ENCODE measurements at regions not wholly inside any gene's neighbourhood (a gene's known extent, or its start where the extent isn't known, plus 50 kb on each side); places are given as distances from the start of the nearest gene placed in this dataset.
"Not testable (repeated sequence)": the region's sequence is repeated elsewhere in the genome, so short reads cannot be mapped to it uniquely, and the experiment has no call there.

DNA sequence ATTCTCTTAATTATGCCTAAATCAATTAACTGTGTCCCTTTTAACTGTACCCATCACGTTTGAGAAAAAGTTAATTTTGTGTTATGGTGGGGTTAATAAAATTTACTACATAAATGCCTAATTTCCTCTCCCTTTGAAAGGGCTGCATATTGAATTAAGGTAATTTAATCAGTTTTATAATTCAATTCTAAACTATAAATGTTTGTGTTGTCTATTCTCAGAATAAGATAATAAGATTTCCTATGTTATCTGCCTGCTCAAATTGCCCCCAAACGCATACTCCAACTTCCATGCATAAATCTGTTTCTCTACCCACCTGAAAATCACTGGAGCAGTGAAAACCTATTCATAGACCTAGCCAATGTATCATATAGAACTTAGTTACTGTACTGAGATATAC lies 1716.1 kb downstream of the SI start:
- TF ChIP-seq, protein P1, sequence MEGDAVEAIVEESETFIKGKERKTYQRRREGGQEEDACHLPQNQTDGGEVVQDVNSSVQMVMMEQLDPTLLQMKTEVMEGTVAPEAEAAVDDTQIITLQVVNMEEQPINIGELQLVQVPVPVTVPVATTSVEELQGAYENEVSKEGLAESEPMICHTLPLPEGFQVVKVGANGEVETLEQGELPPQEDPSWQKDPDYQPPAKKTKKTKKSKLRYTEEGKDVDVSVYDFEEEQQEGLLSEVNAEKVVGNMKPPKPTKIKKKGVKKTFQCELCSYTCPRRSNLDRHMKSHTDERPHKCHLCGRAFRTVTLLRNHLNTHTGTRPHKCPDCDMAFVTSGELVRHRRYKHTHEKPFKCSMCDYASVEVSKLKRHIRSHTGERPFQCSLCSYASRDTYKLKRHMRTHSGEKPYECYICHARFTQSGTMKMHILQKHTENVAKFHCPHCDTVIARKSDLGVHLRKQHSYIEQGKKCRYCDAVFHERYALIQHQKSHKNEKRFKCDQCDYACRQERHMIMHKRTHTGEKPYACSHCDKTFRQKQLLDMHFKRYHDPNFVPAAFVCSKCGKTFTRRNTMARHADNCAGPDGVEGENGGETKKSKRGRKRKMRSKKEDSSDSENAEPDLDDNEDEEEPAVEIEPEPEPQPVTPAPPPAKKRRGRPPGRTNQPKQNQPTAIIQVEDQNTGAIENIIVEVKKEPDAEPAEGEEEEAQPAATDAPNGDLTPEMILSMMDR (IDR thresholded peaks at IDR 0.05; ENCODE audit: low read depth, low read length) = no peak
- no peak for DNase-seq (ENCODE audit: extremely low read depth, low read depth)

DNA sequence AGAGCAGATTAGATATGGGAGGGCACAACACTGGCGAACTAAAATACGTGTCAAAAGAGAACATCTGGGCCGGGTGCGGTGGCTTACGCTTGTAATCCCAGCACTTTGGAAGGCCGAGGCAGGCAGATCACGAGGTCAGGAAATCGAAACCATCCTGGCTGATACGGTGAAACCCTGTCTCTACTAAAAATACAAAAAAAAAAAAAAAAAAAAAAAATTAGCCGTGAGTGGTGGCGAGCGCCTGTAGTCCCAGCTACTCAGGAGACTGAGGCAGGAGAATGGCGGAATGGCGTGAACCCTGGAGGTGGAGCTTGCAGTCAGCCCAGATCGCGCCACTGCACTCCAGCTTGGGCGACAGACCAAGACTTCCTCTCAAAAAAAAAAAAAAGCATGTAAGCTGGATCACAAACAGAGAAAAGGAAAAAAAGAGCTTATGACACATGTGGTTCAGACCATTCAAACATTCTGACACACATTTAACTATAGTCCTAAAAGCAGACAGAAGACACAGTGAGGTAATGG lies 1716.9 kb downstream of the SI start:
- DNase-seq (ENCODE audit: extremely low read depth, low read depth) = not testable (repeated sequence)

DNA sequence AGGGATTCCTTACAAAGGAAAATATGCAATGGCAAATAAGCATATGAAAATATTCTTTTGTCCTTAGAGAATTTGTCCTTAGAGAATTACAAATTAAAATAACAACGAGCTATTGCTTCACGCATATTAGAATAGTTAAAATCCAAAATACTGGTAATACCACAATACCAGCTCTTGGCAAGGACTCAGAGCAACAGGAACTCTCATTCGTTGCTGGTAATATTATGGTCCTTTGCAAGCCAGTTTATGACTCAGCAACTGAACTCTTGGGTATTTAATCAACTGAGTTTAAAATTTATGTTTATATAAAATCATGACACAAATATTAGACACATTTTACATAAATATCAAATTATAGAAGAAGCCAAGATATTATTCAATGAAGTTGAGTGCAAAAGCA lies 1730.4 kb downstream of the SI start:
- TF ChIP-seq, protein P1 (IDR thresholded peaks at IDR 0.05; ENCODE audit: low read depth, low read length) = no peak
- no peak for DNase-seq (ENCODE audit: extremely low read depth, low read depth)

DNA sequence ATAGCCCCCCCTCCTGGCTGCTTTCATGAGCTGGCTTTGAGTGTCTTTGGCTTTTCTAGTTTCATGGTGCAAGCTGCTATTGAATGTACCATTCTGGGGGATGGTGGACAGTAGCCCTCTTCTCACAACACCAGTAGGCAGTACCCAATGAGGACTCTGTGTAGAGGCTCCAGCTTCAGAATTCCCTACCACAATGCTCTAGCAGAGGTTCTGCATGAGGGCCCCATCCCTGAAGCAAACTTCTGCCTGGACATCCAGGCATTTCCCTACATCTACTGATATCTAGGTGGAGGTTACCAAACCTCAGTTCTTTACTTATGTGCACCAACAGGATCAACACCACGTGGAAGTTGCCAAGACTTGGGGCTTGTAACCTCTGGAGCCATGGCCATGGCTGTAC lies 1742.9 kb downstream of the SI start:
- DNase-seq (ENCODE audit: extremely low read depth, low read depth) = no peak
- TF ChIP-seq, protein P1 (IDR thresholded peaks at IDR 0.05; ENCODE audit: low read depth, low read length) = no peak

DNA sequence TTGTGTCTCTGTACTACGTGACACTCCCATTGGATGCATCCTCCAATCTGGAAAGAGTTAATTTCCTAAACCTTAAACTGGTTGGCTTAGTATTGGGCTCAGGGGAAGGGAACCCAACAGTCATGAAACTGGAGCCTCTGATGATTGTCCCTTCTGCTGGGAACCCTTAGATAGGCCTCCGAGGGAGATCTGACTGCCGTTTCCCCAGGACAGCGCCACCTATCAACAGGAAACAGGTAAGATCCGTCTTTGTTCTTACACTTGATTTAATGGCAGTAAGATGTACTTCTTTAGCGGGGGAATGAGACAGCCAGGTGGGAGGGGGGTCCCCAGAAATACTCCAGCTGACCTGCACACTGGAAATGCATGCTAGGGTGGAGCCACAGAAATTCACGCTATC lies 1749.6 kb downstream of the SI start:
- no peak for DNase-seq (ENCODE audit: extremely low read depth, low read depth)
- TF ChIP-seq, protein P1 (IDR thresholded peaks at IDR 0.05; ENCODE audit: low read depth, low read length) = no peak

DNA sequence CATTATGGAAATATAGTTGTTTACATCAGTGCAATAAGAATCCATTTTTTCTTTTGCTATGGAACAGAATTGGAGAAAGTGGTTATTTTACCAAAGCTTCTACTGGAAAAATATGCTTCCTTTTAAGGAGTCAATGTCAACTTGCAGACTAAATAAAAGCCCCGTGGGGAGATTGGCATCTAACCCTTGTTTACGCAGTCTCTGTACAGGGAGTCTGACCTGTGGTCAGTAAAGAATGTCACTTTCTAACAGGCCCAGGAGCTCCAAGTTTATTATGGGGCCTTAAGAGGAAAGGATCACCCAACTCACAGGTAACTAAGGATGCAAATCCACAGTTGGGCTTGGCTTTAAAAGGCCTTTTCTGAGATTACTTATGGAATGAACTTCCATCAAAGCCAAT lies 1751.2 kb downstream of the SI start:
- TF ChIP-seq, protein P1 (IDR thresholded peaks at IDR 0.05; ENCODE audit: low read depth, low read length) = no peak

DNA sequence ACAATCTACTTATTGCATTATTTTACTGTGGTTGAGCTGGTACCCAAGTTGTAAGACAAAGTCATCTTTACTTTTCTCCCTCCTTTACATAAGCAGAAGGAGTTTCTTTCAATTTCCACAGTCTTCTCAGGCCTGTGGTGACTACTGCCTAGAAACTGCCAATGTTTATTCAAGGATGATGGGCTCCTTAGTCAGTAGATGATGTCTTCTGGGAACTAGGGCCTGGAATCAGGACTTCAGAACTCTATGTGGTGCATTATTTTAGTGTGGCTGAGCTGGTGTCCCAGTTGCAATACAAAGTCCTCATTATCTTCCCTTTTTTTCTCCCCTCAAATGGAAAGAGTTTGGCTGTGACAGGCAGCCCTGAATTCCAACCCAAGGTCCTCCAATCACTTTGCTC lies 1762.5 kb downstream of the SI start:
- TF ChIP-seq, protein P1 (IDR thresholded peaks at IDR 0.05; ENCODE audit: low read depth, low read length) = no peak
- DNase-seq (ENCODE audit: extremely low read depth, low read depth) = no peak

More for the DNA sequence above, 1751.2 kb downstream of the SI start:
- DNase-seq (ENCODE audit: extremely low read depth, low read depth) = no peak

DNA sequence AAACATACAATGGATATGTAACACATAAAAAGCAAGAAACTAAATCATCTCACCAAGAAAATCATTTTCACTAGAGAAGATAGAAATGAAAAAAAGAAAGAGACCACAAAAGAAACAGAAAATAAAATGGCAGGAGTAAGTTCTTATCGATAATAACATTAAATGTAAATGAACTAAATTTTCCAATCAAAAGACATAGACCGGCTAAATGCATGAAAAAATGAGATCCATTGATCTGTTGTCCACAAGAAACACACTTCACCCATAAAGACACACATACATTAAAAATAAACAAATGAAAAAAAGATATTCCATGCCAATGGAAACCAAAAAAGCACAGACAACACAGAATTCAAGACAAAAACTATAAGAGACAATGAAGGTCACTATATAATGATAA lies 1771.9 kb downstream of the SI start:
- DNase-seq (ENCODE audit: extremely low read depth, low read depth) = no peak
- TF ChIP-seq, protein P1 (IDR thresholded peaks at IDR 0.05; ENCODE audit: low read depth, low read length) = no peak

Data from AG09319 (cell line).